ENCODE measurements at regions not wholly inside any gene's neighbourhood (a gene's known extent, or its start where the extent isn't known, plus 50 kb on each side); places are given as distances from the start of the nearest gene placed in this dataset.

- Histone ChIP-seq H3K27ac (ENCODE audit: low read depth, low read length, poor library complexity, severe bottlenecking) (no peak overlapping the region), H3F3A (ENCODE audit: insufficient read depth, low read length) (no peaks in the 10 kb centered on the region), H3K4me1 (ENCODE audit: insufficient read depth, low read length, severe bottlenecking) (no peaks in the 10 kb centered on the region), H3K4me2 (ENCODE audit: low read length) (no peak overlapping the region), H3K79me2 (ENCODE audit: insufficient read depth, low read length) (no peaks in the 10 kb centered on the region), H4K20me1 (ENCODE audit: insufficient read depth, low read length) (no peaks in the 10 kb centered on the region), H3K4me3 (ENCODE audit: low read depth, low read length, poor library complexity, severe bottlenecking) (no peak overlapping the region), H3K36me3 (ENCODE audit: insufficient read depth, low read length) (no peaks in the 10 kb centered on the region), H3K27me3 (ENCODE audit: insufficient read depth, low read length) (no peaks in the 10 kb centered on the region), H3K9me3 (ENCODE audit: low read length) (0 out of 2 replicates have a peak, but pooled peaks cover 4% of the 10 kb centered on the region), H3K9ac (ENCODE audit: low read length) (no peak overlapping the region), H3K9me2 (ENCODE audit: low read depth, low read length) (no peaks in the 10 kb centered on the region), H2AFZ (ENCODE audit: low read length) (no peak overlapping the region)
- TF ChIP-seq EZH2 (IDR thresholded peaks at IDR 0.05; ENCODE audit: borderline replicate concordance, low read length): no peak
- no peak for TF ChIP-seq CTCF (IDR thresholded peaks at IDR 0.05; ENCODE audit: low read length)
Observed at GRCh38 chr12:68445824-68446223, 113.7 kb upstream of the MDM1 start.

GRCh38 chr12:68446384-68446783 is 114.2 kb upstream of the MDM1 start:
- no peak overlapping the region for H2AFZ ChIP-seq (ENCODE audit: low read length)
- H3K4me2 ChIP-seq (ENCODE audit: low read length): no peak overlapping the region

GRCh38 chr12:68446901-68447796 is 115.0 kb upstream of the MDM1 start:
- Histone ChIP-seq H3K4me2 (ENCODE audit: low read length) (no peak overlapping the region), H4K20me1 (ENCODE audit: insufficient read depth, low read length) (no peaks in the 10 kb centered on the region), H3K9me2 (ENCODE audit: low read depth, low read length) (no peaks in the 10 kb centered on the region), H3F3A (ENCODE audit: insufficient read depth, low read length) (no peaks in the 10 kb centered on the region), H3K9ac (ENCODE audit: low read length) (no peak overlapping the region), H3K27ac (ENCODE audit: low read depth, low read length, poor library complexity, severe bottlenecking) (no peak overlapping the region), H3K27me3 (ENCODE audit: insufficient read depth, low read length) (no peaks in the 10 kb centered on the region), H3K79me2 (ENCODE audit: insufficient read depth, low read length) (no peaks in the 10 kb centered on the region), H3K4me1 (ENCODE audit: insufficient read depth, low read length, severe bottlenecking) (no peaks in the 10 kb centered on the region), H3K9me3 (ENCODE audit: low read length) (0 out of 2 replicates have a peak, but pooled peaks cover 4% of the 10 kb centered on the region), H2AFZ (ENCODE audit: low read length) (no peak overlapping the region), H3K36me3 (ENCODE audit: insufficient read depth, low read length) (no peaks in the 10 kb centered on the region), H3K4me3 (ENCODE audit: low read depth, low read length, poor library complexity, severe bottlenecking) (no peak overlapping the region)
- TF ChIP-seq CTCF (IDR thresholded peaks at IDR 0.05; ENCODE audit: low read length) (no peak), EZH2 (IDR thresholded peaks at IDR 0.05; ENCODE audit: borderline replicate concordance, low read length) (no peak)

More at GRCh38 chr12:68446384-68446783, 114.2 kb upstream of the MDM1 start:
- H3K4me1 ChIP-seq (ENCODE audit: insufficient read depth, low read length, severe bottlenecking): no peaks in the 10 kb centered on the region
- no peaks in the 10 kb centered on the region for H3K79me2 ChIP-seq (ENCODE audit: insufficient read depth, low read length)
- no peak overlapping the region for H3K27ac ChIP-seq (ENCODE audit: low read depth, low read length, poor library complexity, severe bottlenecking)
- H3K36me3 ChIP-seq (ENCODE audit: insufficient read depth, low read length): no peaks in the 10 kb centered on the region
- TF ChIP-seq EZH2 (IDR thresholded peaks at IDR 0.05; ENCODE audit: borderline replicate concordance, low read length) (no peak), CTCF (IDR thresholded peaks at IDR 0.05; ENCODE audit: low read length) (no peak)
- H3K4me3 ChIP-seq (ENCODE audit: low read depth, low read length, poor library complexity, severe bottlenecking): no peak overlapping the region
- no peaks in the 10 kb centered on the region for H3K27me3 ChIP-seq (ENCODE audit: insufficient read depth, low read length)
- no peaks in the 10 kb centered on the region for H4K20me1 ChIP-seq (ENCODE audit: insufficient read depth, low read length)
- H3K9ac ChIP-seq (ENCODE audit: low read length): no peak overlapping the region
- H3F3A ChIP-seq (ENCODE audit: insufficient read depth, low read length): no peaks in the 10 kb centered on the region
- no peaks in the 10 kb centered on the region for H3K9me2 ChIP-seq (ENCODE audit: low read depth, low read length)
- H3K9me3 ChIP-seq (ENCODE audit: low read length): 0 out of 2 replicates have a peak, but pooled peaks cover 4% of the 10 kb centered on the region
